ENCODE measurements at regions not wholly inside any gene's neighbourhood (a gene's known extent, or its start where the extent isn't known, plus 50 kb on each side); places are given as distances from the start of the nearest gene placed in this dataset.

DNA sequence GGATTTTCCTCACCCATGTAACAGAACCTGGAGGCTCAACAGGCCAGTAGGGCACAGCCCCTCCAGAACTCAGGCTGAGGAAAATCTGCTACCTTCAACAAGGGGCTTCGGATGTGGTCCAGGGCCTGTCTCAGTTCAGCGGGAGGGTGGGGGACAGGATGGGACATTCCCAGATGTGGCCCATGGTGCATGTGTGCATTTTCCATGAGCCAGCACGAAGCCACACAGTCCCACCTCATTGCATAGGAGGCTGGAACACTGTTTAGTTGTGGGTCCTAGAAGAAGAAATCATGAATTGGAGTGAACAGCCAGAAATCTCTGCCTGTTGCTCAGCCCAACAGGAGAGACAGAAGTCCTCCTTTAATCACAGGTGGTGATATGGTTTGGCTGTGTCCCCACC, 469.6 kb upstream of the MYT1L start:
- TF ChIP-seq, protein P1, sequence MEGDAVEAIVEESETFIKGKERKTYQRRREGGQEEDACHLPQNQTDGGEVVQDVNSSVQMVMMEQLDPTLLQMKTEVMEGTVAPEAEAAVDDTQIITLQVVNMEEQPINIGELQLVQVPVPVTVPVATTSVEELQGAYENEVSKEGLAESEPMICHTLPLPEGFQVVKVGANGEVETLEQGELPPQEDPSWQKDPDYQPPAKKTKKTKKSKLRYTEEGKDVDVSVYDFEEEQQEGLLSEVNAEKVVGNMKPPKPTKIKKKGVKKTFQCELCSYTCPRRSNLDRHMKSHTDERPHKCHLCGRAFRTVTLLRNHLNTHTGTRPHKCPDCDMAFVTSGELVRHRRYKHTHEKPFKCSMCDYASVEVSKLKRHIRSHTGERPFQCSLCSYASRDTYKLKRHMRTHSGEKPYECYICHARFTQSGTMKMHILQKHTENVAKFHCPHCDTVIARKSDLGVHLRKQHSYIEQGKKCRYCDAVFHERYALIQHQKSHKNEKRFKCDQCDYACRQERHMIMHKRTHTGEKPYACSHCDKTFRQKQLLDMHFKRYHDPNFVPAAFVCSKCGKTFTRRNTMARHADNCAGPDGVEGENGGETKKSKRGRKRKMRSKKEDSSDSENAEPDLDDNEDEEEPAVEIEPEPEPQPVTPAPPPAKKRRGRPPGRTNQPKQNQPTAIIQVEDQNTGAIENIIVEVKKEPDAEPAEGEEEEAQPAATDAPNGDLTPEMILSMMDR (IDR thresholded peaks at IDR 0.05; ENCODE audit: insufficient read depth, low read length, poor library complexity, severe bottlenecking) = no peak
- TF ChIP-seq EZH2phosphoT487 (conservative IDR thresholded peaks at IDR 0.05; ENCODE audit: low read length) = no peak

All from SU-DHL-6 (cell line).